Ammon's horn (tissue), 1 donor: ENCODE measurements at regions not wholly inside any gene's neighbourhood (a gene's known extent, or its start where the extent isn't known, plus 50 kb on each side); places are given as distances from the start of the nearest gene placed in this dataset.
A peak's percentile ranks its signal among the peaks of the same experiment; 100 is the strongest.

ENCODE experiments used
- DNase-seq: peaks from one replicate; pipeline ENCODE4 v3.0.0-alpha.2; 2016; ENCODE audit warnings: low spot score

GRCh38 chrX:39289827-39290226, 488.6 kb downstream of the MID1IP1 start:
- no peak for DNase-seq

DNA sequence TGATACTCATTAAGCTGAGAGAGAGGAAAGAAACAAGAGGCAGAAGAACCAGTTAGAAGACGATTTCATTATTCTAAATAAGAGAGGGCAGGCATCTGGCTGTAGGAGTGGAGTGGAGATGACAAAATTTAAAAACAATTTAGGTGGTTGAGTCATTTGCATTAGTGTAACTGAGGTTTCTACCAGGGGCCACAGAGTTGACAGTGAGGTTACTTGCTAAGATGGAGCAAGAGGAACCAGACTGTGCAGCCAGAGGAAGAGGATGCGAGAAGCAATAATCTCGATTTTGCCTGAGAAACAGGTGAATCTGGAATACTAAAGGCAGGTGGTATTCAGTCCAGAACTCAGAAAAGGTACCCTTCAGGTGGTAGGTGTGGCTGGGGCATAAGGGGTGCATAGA, 491.9 kb downstream of the MID1IP1 start:
- DNase-seq = no peak

- no peak for DNase-seq
These were observed 495.2 kb downstream of the MID1IP1 start for GRCh38 chrX:39296472-39296871.

GRCh38 chrX:39298821-39299220, 497.6 kb downstream of the MID1IP1 start:
- no peak for DNase-seq

GRCh38 chrX:39299615-39300014, 498.4 kb downstream of the MID1IP1 start:
- DNase-seq = no peak

DNA sequence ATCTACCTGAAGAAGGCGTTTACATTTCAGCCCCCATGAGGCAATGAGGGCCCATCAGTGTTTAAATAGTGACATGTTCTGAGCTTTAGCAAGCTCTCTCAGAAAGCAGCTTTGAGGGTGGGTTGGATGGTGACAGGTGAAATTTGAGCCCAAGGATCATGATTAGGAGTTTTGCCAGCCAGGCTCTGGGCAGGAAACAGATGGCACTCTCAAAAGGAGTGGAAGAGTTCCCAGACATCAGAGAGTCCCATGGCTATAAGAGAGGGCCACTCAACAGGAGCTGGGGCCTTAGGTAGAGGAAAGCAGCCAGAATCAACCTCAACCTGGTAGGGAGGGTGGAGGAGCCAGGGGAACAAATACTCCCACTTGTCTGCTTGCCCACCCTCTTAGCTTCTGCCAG, 499.8 kb downstream of the MID1IP1 start:
- DNase-seq = no peak

DNA sequence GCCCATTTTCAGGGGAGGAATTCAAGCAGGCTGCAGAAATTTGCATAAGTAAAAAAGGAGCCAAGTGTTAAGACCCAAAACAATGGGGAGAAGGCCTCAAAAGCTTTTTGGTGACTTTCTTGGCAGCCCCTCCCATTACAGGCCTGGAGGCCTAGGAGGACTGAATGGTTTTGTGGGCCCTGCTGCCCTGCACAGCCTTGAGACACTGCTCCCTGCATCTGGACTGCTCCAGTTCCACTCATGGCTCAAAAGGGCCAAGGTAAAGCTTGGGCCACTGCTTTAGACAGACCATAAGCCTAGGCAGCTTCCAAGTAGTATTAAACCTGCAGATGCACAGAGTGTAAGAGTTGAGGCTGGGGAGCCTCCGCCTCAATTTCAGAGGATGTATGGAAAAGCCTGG, 501.6 kb downstream of the MID1IP1 start:
- DNase-seq = no peak

GRCh38 chrX:39304746-39305145, 503.5 kb downstream of the MID1IP1 start:
- peak; percentile 58 for DNase-seq

DNA sequence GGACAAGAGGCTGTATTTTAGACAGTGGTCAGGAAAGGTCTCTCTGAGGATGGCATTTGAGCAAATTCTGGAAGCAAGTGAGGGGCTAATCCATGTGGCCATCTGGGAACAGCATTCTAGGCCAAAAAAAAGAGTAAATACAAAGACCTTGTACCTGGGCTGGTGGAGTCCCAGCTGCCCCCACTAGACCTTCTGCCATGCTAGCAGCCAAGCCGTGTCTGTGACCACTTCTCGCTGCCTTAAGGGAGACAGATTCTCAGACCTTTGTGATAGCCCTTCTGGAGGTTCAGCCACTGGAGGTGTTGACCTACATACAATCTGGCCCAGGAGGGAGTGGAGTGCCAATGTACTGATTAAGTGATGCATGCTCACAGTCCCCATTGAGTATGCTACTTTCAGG, 506.2 kb downstream of the MID1IP1 start:
- DNase-seq = no peak

GRCh38 chrX:39308126-39308525, 506.9 kb downstream of the MID1IP1 start:
- no peak for DNase-seq

GRCh38 chrX:39309018-39309635, 507.9 kb downstream of the MID1IP1 start:
- peak; percentile 7 for DNase-seq

GRCh38 chrX:39309721-39310152, 508.5 kb downstream of the MID1IP1 start:
- DNase-seq = no peak

DNA sequence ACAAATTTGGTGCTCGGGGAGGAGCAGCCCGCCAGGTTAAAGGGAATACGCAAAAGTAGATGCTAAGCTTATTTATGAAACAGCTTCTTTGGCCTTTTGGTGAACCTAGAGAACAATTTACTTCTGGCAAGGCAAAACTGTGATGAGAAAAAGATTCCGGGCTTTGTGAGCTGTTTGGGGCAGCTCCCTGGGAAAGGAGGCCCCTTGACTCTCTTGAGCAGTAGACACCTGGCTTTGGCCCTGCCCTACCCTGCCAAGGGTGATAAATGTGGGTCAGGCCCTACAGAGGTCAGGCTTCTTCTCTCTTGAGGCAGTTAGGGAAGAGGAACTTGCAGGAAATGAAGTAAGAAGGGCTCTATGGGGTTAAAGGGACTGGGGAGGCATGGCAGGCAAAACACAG, 509.6 kb downstream of the MID1IP1 start:
- no peak for DNase-seq

GRCh38 chrX:39311646-39312045, 510.4 kb downstream of the MID1IP1 start:
- DNase-seq = no peak

DNA sequence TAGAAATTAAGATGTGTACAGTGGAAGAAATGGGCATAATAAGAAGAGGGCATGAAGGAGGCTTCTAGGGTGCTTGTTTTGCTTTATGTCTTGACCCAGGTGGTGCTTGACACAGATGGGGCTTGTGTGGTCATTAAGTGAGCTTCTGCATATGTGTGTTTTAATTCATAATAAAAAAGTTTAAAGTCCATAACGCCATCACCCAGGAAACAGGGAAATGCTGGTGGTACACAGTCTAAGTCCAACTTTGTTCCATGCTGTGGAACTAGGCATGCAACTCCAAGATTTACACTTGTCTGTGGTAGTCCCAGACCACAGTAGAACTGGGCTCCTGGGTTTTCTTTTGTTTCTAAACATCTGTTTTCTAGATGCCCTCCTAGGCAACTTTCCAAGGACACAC, 511.9 kb downstream of the MID1IP1 start:
- no peak for DNase-seq

- DNase-seq = no peak
These were observed 517.5 kb downstream of the MID1IP1 start for GRCh38 chrX:39318506-39319343.

DNA sequence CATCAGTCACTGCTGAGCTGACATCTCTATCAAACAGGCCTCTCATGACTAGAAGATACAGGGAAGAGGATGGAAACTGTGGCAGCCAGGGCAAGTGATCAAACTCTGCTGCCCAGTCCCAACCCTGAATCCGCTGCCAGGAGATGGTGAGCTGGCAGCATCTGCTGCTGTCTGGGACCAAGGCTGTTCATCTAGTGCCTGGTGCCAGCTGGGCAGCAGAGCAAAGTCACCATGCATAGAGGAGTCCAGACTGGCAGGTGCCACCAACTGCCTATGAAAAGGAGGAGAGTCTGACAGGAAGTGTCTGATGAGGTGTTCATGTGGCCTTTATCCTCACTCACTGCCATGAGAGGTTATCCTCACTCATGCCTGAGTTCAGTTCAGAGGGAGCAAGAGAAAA, 518.9 kb downstream of the MID1IP1 start:
- no peak for DNase-seq

GRCh38 chrX:39322496-39322895, 521.2 kb downstream of the MID1IP1 start:
- DNase-seq = no peak

GRCh38 chrX:39324233-39324930, 523.1 kb downstream of the MID1IP1 start:
- no peak for DNase-seq

DNA sequence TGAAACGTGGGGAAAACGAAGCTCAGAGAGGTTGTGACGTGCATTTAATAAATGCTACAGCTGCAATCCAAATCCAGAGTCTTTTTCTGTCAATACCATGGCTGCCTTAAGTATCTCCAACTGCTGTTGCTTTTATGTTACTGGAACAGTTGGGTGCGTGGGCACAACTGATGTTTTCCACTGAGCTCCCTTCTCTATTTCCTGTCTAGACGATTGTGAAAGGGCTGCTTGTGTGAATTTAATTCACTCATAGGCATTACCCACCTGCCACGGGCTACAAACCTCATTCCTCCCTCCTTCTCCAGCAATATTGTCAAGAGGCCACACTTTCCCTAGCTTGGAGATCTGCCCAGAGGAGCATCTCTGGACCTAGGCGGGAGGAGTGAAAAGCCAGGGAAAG, 526.0 kb downstream of the MID1IP1 start:
- peak; percentile 9 for DNase-seq

DNA sequence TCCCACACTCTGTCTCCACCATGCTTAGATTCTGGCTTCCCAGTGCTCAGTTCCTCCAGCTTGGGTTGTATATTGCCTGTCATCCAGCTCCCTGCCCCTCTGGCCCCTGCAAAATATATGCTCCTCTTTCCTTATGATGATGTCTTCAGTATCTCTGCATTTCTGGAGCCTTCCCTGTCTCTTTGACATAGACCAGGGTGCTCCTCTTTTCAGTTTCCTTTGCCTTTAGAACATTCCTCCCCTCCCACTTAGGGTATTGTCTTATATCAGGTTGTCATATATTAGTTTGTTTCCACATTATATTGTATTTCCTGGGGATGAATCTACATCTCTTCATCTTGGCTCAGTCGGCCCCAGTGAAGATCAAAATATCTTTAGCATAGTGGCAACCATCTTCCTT, 526.4 kb downstream of the MID1IP1 start:
- DNase-seq = no peak

- DNase-seq = no peak
These were observed 527.4 kb downstream of the MID1IP1 start for GRCh38 chrX:39328661-39329060.

GRCh38 chrX:39331082-39331704, 529.9 kb downstream of the MID1IP1 start:
- no peak for DNase-seq
